OCI-LY1 (cell line): ENCODE measurements at regions not wholly inside any gene's neighbourhood (a gene's known extent, or its start where the extent isn't known, plus 50 kb on each side); places are given as distances from the start of the nearest gene placed in this dataset.

ENCODE experiments used
- EZH2 ChIP-seq: fragments of 200-600 bp; sonication (generic), shearing (Covaris generic); IDR thresholded peaks from 2 replicates; pipeline ENCODE4 v1.8.0; 2017; ENCODE audit warnings: borderline replicate concordance, mixed run types, mild to moderate bottlenecking, antibody characterized with exemption, low read length, moderate library complexity, mixed read lengths
- TF ChIP-seq, protein P1 (sequence below): fragments of 200-600 bp; sonication (generic), shearing (Covaris generic); IDR thresholded peaks from 2 replicates; pipeline ENCODE4 v1.5.1; 2017; ENCODE audit warnings: mild to moderate bottlenecking, antibody characterized with exemption, low read length, moderate library complexity, mixed read lengths

DNA sequence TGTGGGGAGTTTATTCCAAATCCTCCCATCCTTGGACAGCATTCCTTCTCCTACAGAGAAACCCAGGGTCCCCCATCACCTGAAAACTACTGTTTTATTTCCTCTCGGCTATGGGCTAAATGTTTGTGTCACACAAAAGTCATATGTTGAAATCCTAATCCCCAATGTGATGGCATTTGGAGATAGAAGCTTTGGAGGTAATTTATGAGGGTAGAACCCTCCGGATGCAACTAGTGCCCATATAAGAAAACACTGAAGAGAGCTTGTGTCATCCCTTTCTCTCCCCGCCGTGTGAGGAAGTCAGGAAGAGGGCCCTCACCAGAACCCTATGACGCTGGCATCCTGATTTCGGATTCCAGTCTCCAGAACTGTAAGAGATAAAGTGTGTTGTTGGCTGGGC is 127.8 kb upstream of the NOCT start:
- no peak for TF ChIP-seq EZH2
- TF ChIP-seq, protein P1, sequence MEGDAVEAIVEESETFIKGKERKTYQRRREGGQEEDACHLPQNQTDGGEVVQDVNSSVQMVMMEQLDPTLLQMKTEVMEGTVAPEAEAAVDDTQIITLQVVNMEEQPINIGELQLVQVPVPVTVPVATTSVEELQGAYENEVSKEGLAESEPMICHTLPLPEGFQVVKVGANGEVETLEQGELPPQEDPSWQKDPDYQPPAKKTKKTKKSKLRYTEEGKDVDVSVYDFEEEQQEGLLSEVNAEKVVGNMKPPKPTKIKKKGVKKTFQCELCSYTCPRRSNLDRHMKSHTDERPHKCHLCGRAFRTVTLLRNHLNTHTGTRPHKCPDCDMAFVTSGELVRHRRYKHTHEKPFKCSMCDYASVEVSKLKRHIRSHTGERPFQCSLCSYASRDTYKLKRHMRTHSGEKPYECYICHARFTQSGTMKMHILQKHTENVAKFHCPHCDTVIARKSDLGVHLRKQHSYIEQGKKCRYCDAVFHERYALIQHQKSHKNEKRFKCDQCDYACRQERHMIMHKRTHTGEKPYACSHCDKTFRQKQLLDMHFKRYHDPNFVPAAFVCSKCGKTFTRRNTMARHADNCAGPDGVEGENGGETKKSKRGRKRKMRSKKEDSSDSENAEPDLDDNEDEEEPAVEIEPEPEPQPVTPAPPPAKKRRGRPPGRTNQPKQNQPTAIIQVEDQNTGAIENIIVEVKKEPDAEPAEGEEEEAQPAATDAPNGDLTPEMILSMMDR: no peak
